PC-9 (cell line): ENCODE measurements at regions not wholly inside any gene's neighbourhood (a gene's known extent, or its start where the extent isn't known, plus 50 kb on each side); places are given as distances from the start of the nearest gene placed in this dataset.

ENCODE experiments used
- BruUV-seq: library from RNA; stranded (reverse); fragments of 400-500 nt; replicated peaks from 2 replicates; lab custom pipeline; 2021; lab: Mats Ljungman, UMichigan
- CTCF ChIA-PET: fragments of 300-600 bp; sonication (Branson Sonifier 250); formaldehyde crosslinking; loops from one replicate; lab custom pipeline; 2022; ENCODE audit warnings: antibody characterized with exemption; lab: Charles Lee
- POLR2A ChIA-PET: fragments of 300-600 bp; sonication (Branson Sonifier 250); formaldehyde crosslinking; loops from one replicate; lab custom pipeline; 2022; ENCODE audit warnings: antibody characterized with exemption; ENCODE audit not compliant: unreplicated experiment; lab: Charles Lee
- DNase-seq, 2 experiments: peaks; one replicate each; pipeline versions ENCODE4 v3.0.0 to v3.0.0-alpha.2; 2015 to 2022; ENCODE audit warnings: mixed read lengths in 1 of 2
- H2AFZ ChIP-seq: fragments of 200-600 bp; sonication (generic); 2 replicates; pipeline ENCODE4 v1.8.1; 2017; ENCODE audit warnings: antibody characterized with exemption
- H3F3A ChIP-seq: fragments of 200-600 bp; sonication (generic); 2 replicates; pipeline ENCODE4 v1.8.1; 2017; ENCODE audit warnings: antibody characterized with exemption, mild to moderate bottlenecking, low read depth; ENCODE audit not compliant: insufficient read depth
- H3K27ac ChIP-seq: fragments of 200-600 bp; sonication (generic); 2 replicates; pipeline ENCODE4 v1.6.1; 2016; ENCODE audit warnings: mixed run types
- H3K27me3 ChIP-seq: fragments of 200-600 bp; sonication (generic); 2 replicates; pipeline ENCODE4 v1.6.1; 2016; ENCODE audit warnings: low read depth, mixed run types; ENCODE audit not compliant: insufficient read depth
- H3K36me3 ChIP-seq: fragments of 200-600 bp; sonication (generic); 2 replicates; pipeline ENCODE4 v1.6.1; 2016; ENCODE audit warnings: low read depth, mixed run types
- H3K4me1 ChIP-seq: fragments of 200-600 bp; sonication (generic); replicated peaks from 2 replicates; pipeline ENCODE4 v1.6.1; 2016; ENCODE audit warnings: mixed run types; ENCODE audit not compliant: insufficient read depth
- H3K4me2 ChIP-seq: fragments of 200-600 bp; sonication (generic); 2 replicates; pipeline ENCODE4 v1.6.1; 2017; ENCODE audit warnings: mixed run types
- H3K4me3 ChIP-seq: fragments of 200-600 bp; sonication (generic); 2 replicates; pipeline ENCODE4 v1.6.1; 2016; ENCODE audit warnings: mixed run types
- H3K79me2 ChIP-seq: fragments of 200-600 bp; sonication (generic); 2 replicates; pipeline ENCODE4 v1.6.1; 2017; ENCODE audit warnings: low read depth, mixed run types
- H3K9me2 ChIP-seq: fragments of 200-600 bp; sonication (generic); 2 replicates; pipeline ENCODE4 v1.8.1; 2017; ENCODE audit warnings: mild to moderate bottlenecking; ENCODE audit not compliant: insufficient read depth
- H3K9me3 ChIP-seq: fragments of 200-600 bp; sonication (generic); 2 replicates; pipeline ENCODE4 v1.8.1; 2016; ENCODE audit warnings: low read depth; ENCODE audit not compliant: insufficient read depth
- H4K20me1 ChIP-seq: fragments of 200-600 bp; sonication (generic); 2 replicates; pipeline ENCODE4 v1.8.1; 2017; ENCODE audit not compliant: insufficient read depth
- CTCF ChIP-seq: fragments of 200-600 bp; sonication (generic); conservative IDR thresholded peaks from 2 replicates; pipeline ENCODE4 v1.6.1; 2017; ENCODE audit warnings: mixed run types, antibody characterized with exemption, mild to moderate bottlenecking, moderate library complexity
- EZH2 ChIP-seq: fragments of 200-600 bp; sonication (generic); IDR thresholded peaks from 2 replicates; pipeline ENCODE4 v1.8.0; 2017; ENCODE audit warnings: antibody characterized with exemption, low read depth
- intact Hi-C: fragments of 100-400 bp; cut with micrococcal nuclease; formaldehyde crosslinking; loops from one replicate; pipeline ENCODE4 v1.10.0; 2022; ENCODE audit not compliant: unreplicated experiment

GRCh38 chr15:97868981-97869380, 91.5 kb upstream of the ARRDC4 start:
- no peak overlapping the region for H3K27ac ChIP-seq
- H4K20me1 ChIP-seq, result no peaks in the 10 kb centered on the region
- CTCF ChIA-PET, result no interaction called here
- intact Hi-C loops, result no loop called here
- DNase-seq, result no peak
- no peaks in the 10 kb centered on the region for H3K36me3 ChIP-seq
- no peaks in the 10 kb centered on the region for H3K9me2 ChIP-seq
- POLR2A ChIA-PET, result no interaction called here
- H3K9me3 ChIP-seq, result no peaks in the 10 kb centered on the region
- peaks cover 7% of the 10 kb centered on the region; the same call in 1 of the 2 replicates for H3K27me3 ChIP-seq
- TF ChIP-seq EZH2, result no peak
- TF ChIP-seq CTCF, result no peak
- no peaks in the 10 kb centered on the region for H3K79me2 ChIP-seq
- no peak overlapping the region for H3K4me2 ChIP-seq
- BruUV-seq, result no TSS peak
- H3F3A ChIP-seq, result no peaks in the 10 kb centered on the region
- H2AFZ ChIP-seq, result no peak overlapping the region
- no peak overlapping the region for H3K4me3 ChIP-seq
- no peaks in the 10 kb centered on the region for H3K4me1 ChIP-seq

GRCh38 chr15:97870771-97871170, 89.7 kb upstream of the ARRDC4 start:
- TF ChIP-seq CTCF (no peak), EZH2 (no peak)
- Histone ChIP-seq H3K4me3 (no peak overlapping the region), H3K4me1 (no peaks in the 10 kb centered on the region), H3F3A (no peaks in the 10 kb centered on the region), H3K9me3 (no peaks in the 10 kb centered on the region), H3K79me2 (no peaks in the 10 kb centered on the region), H4K20me1 (no peaks in the 10 kb centered on the region), H2AFZ (no peak overlapping the region), H3K27me3 (peaks cover 7% of the 10 kb centered on the region; the same call in 1 of the 2 replicates), H3K36me3 (no peaks in the 10 kb centered on the region), H3K9me2 (no peaks in the 10 kb centered on the region), H3K4me2 (no peak overlapping the region), H3K27ac (no peak overlapping the region)
- intact Hi-C loops, result no loop called here
- ChIA-PET POLR2A (no interaction called here), CTCF (no interaction called here)
- BruUV-seq, result no TSS peak
- no peak for DNase-seq

- H3K9me2 ChIP-seq, result no peaks in the 10 kb centered on the region
- no peaks in the 10 kb centered on the region for H3K9me3 ChIP-seq
- H3K27me3 ChIP-seq, result no peaks in the 10 kb centered on the region; the same call in 1 of the 2 replicates
- H4K20me1 ChIP-seq, result no peaks in the 10 kb centered on the region
- no peaks in the 10 kb centered on the region for H3K4me1 ChIP-seq
- no peak for DNase-seq
- POLR2A ChIA-PET, result no interaction called here
- CTCF ChIA-PET, result no interaction called here
- H3K4me3 ChIP-seq, result no peak overlapping the region
- no peak overlapping the region for H3K27ac ChIP-seq
- H2AFZ ChIP-seq, result no peak overlapping the region
- H3K79me2 ChIP-seq, result no peaks in the 10 kb centered on the region
- TF ChIP-seq CTCF (no peak), EZH2 (no peak)
- intact Hi-C loops, result no loop called here
- BruUV-seq, result no TSS peak
- H3K4me2 ChIP-seq, result no peak overlapping the region
- no peaks in the 10 kb centered on the region for H3F3A ChIP-seq
- no peaks in the 10 kb centered on the region for H3K36me3 ChIP-seq
Measured at GRCh38 chr15:97874139-97874538, 86.4 kb upstream of the ARRDC4 start.
